Breast epithelium (tissue), 4 donors: ENCODE measurements at regions not wholly inside any gene's neighbourhood (a gene's known extent, or its start where the extent isn't known, plus 50 kb on each side); places are given as distances from the start of the nearest gene placed in this dataset.

ENCODE experiments used
- DNase-seq, 2 donors: peaks; one replicate each; pipeline ENCODE4 v3.0.0-alpha.2; 2019; ENCODE audit warnings: low spot score in 2 of 2
- H3K27ac ChIP-seq, 2 donors: fragments of 200-600 bp; sonication (generic) in 1 of 2; one replicate each; pipeline ENCODE4 v1.5.1; 2016 to 2019; ENCODE audit warnings: mild to moderate bottlenecking in 1 of 2
- H3K27me3 ChIP-seq, 2 donors: fragments of 200-600 bp; sonication (generic) in 1 of 2; one replicate each; pipeline versions ENCODE4 v1.5.1 to v1.6.0; 2017 to 2019; ENCODE audit warnings: control low read depth in 1 of 2, mild to moderate bottlenecking in 1 of 2
- H3K36me3 ChIP-seq: fragments of 200-600 bp; one replicate; pipeline ENCODE4 v1.5.1; 2019
- H3K4me1 ChIP-seq, 2 donors: fragments of 200-600 bp; sonication (generic); one replicate each; pipeline ENCODE4 v1.5.1; 2016 to 2019; ENCODE audit warnings: control low read depth in 1 of 2
- H3K4me3 ChIP-seq, 3 donors: fragments of 200-600 bp; sonication (generic); 1 replicate in 2 of 3; 2 replicates in 1 of 3; pipeline ENCODE4 v1.5.1; 2016 to 2019; ENCODE audit warnings: mild to moderate bottlenecking in 3 of 3, moderate library complexity in 2 of 3
- H3K9me3 ChIP-seq, 2 donors: fragments of 200-600 bp; sonication (generic) in 1 of 2; one replicate each; pipeline ENCODE4 v1.5.1; 2016 to 2019; ENCODE audit warnings: control low read depth in 1 of 2
- CTCF ChIP-seq, 3 donors: fragments of 450-650 bp; IDR thresholded peaks; one replicate each; pipeline ENCODE4 v1.5.1; 2016 to 2017; ENCODE audit warnings: antibody characterized with exemption in 3 of 3, mild to moderate bottlenecking in 3 of 3, moderate library complexity in 3 of 3
- POLR2A ChIP-seq: fragments of 450-650 bp; IDR thresholded peaks from one replicate; pipeline ENCODE4 v1.6.1; 2016; ENCODE audit warnings: antibody characterized with exemption, mild to moderate bottlenecking, moderate library complexity
- POLR2AphosphoS5 ChIP-seq, 3 donors: sonication (generic); formaldehyde crosslinking; IDR thresholded peaks; one replicate each; pipeline ENCODE4 v1.6.1; 2017; ENCODE audit warnings: antibody characterized with exemption in 3 of 3
- intact Hi-C: fragments of 100-400 bp; cut with DNase I; formaldehyde crosslinking; loops from one replicate; pipeline ENCODE4 v1.15.1; 2023; ENCODE audit warnings: low total_unique reads

GRCh38 chr5:101997235-101997634 lies 298.8 kb downstream of the SLCO4C1 start:
- intact Hi-C loops: no loop called here
- Histone ChIP-seq H3K4me3 (no peak overlapping the region), H3K36me3 (no peaks in the 10 kb centered on the region), H3K4me1 (no peaks in the 10 kb centered on the region), H3K9me3 (no peaks in the 10 kb centered on the region), H3K27me3 (no peaks in the 10 kb centered on the region), H3K27ac (no peak overlapping the region)
- no peak for DNase-seq
- TF ChIP-seq CTCF (IDR thresholded peaks at IDR 0.05) (no peak), POLR2AphosphoS5 (IDR thresholded peaks at IDR 0.05) (no peak), POLR2A (no peak)

- DNase-seq: no peak
- intact Hi-C loops: no loop called here
- TF ChIP-seq POLR2AphosphoS5 (IDR thresholded peaks at IDR 0.05) (no peak), CTCF (IDR thresholded peaks at IDR 0.05) (no peak), POLR2A (no peak)
- no peaks in the 10 kb centered on the region for H3K4me1 ChIP-seq
- H3K4me3 ChIP-seq: no peak overlapping the region
- H3K9me3 ChIP-seq: no peaks in the 10 kb centered on the region
- no peak overlapping the region for H3K27ac ChIP-seq
- H3K27me3 ChIP-seq: no peaks in the 10 kb centered on the region
- H3K36me3 ChIP-seq: no peaks in the 10 kb centered on the region
Measured at GRCh38 chr5:101995585-101995984, 300.5 kb downstream of the SLCO4C1 start.

- DNase-seq: no peak
- Histone ChIP-seq H3K4me1 (no peaks in the 10 kb centered on the region), H3K27ac (no peak overlapping the region), H3K27me3 (no peaks in the 10 kb centered on the region), H3K4me3 (no peak overlapping the region), H3K9me3 (no peaks in the 10 kb centered on the region), H3K36me3 (no peaks in the 10 kb centered on the region)
- intact Hi-C loops: no loop called here
- TF ChIP-seq POLR2AphosphoS5 (IDR thresholded peaks at IDR 0.05): no peak
- TF ChIP-seq CTCF (IDR thresholded peaks at IDR 0.05): no peak
- TF ChIP-seq POLR2A: no peak
Measured at GRCh38 chr5:101991486-101991885, 304.6 kb downstream of the SLCO4C1 start.

GRCh38 chr5:101989659-101990058 lies 306.4 kb downstream of the SLCO4C1 start:
- H3K4me3 ChIP-seq: no peak overlapping the region
- DNase-seq: no peak
- no peaks in the 10 kb centered on the region for H3K36me3 ChIP-seq
- H3K27ac ChIP-seq: no peak overlapping the region
- H3K27me3 ChIP-seq: no peaks in the 10 kb centered on the region
- intact Hi-C loops: no loop called here
- H3K9me3 ChIP-seq: no peaks in the 10 kb centered on the region
- no peak for TF ChIP-seq POLR2AphosphoS5 (IDR thresholded peaks at IDR 0.05)
- no peak for TF ChIP-seq CTCF (IDR thresholded peaks at IDR 0.05)
- TF ChIP-seq POLR2A: no peak
- H3K4me1 ChIP-seq: no peaks in the 10 kb centered on the region

GRCh38 chr5:101977729-101978345 lies 318.2 kb downstream of the SLCO4C1 start:
- H3K4me3 ChIP-seq: no peak overlapping the region
- no peaks in the 10 kb centered on the region for H3K4me1 ChIP-seq
- no peaks in the 10 kb centered on the region for H3K36me3 ChIP-seq
- intact Hi-C loops: no loop called here
- H3K27ac ChIP-seq: no peak overlapping the region
- TF ChIP-seq POLR2AphosphoS5 (IDR thresholded peaks at IDR 0.05) (no peak), CTCF (IDR thresholded peaks at IDR 0.05) (peak in 2 of 3 donors; percentile 33 to 41)
- DNase-seq: no peak
- H3K9me3 ChIP-seq: no peaks in the 10 kb centered on the region
- H3K27me3 ChIP-seq: no peaks in the 10 kb centered on the region
